Left lung (tissue), 4 donors: ENCODE measurements at regions not wholly inside any gene's neighbourhood (a gene's known extent, or its start where the extent isn't known, plus 50 kb on each side); places are given as distances from the start of the nearest gene placed in this dataset.

Experiments
- ATAC-seq: fragments of 200-7000 bp; cut with Tn5 transposase; one replicate; pipeline ENCODE4 v1.9.1; 2020; ENCODE audit warnings: moderate library complexity
- DNase-seq, 4 donors: peaks; one replicate each; pipeline ENCODE4 v3.0.0-alpha.2; 2013 to 2020
- H3K27ac ChIP-seq, 2 donors: fragments of 200-600 bp; sonication (generic) in 1 of 2; one replicate each; pipeline versions ENCODE4 v1.5.0 to v1.8.0; 2020 to 2021
- H3K27me3 ChIP-seq, 2 donors: fragments of 200-600 bp; sonication (generic) in 1 of 2; one replicate each; pipeline versions ENCODE4 v1.5.0 to v1.8.0; 2020 to 2021
- H3K36me3 ChIP-seq, 2 donors: fragments of 200-600 bp; sonication (generic) in 1 of 2; one replicate each; pipeline versions ENCODE4 v1.5.0 to v1.8.0; 2020 to 2021
- H3K4me1 ChIP-seq, 2 donors: fragments of 200-600 bp; one replicate each; pipeline ENCODE4 v1.8.0; 2021
- H3K4me3 ChIP-seq, 2 donors: fragments of 200-600 bp; sonication (generic) in 1 of 2; one replicate each; pipeline versions ENCODE4 v1.5.0 to v1.8.0; 2020 to 2021; ENCODE audit warnings: mild to moderate bottlenecking in 1 of 2
- H3K9me3 ChIP-seq, 2 donors: fragments of 200-600 bp; sonication (generic) in 1 of 2; one replicate each; pipeline versions ENCODE4 v1.5.0 to v1.8.0; 2020 to 2021
- CTCF ChIP-seq, 2 donors: fragments of 200-600 bp; sonication (generic) in 1 of 2; IDR thresholded peaks; one replicate each; pipeline versions ENCODE4 v1.5.0 to v1.8.0; 2021; ENCODE audit warnings: antibody characterized with exemption in 2 of 2
- intact Hi-C, 2 donors: fragments of 100-400 bp; cut with DNase I; formaldehyde crosslinking; loops; one replicate each; pipeline versions ENCODE4 v1.11.2 to v1.14.2; 2022
- donor health status: DM: no; HTN: yes; CAD: no.
- donor health status: DM: no; HTN: no; CAD: no.

GRCh38 chr7:12741951-12742575 lies 54.6 kb downstream of the ARL4A start:
- Histone ChIP-seq H3K9me3 (no peaks in the 10 kb centered on the region), H3K4me1 (no peaks in the 10 kb centered on the region), H3K36me3 (no peaks in the 10 kb centered on the region), H3K27me3 (no peaks in the 10 kb centered on the region), H3K27ac (no peak overlapping the region), H3K4me3 (no peak overlapping the region)
- ATAC-seq, result no peak
- TF ChIP-seq CTCF (IDR thresholded peaks at IDR 0.05), result no peak
- DNase-seq, result no peak
- intact Hi-C loops, result no loop called here

- Histone ChIP-seq H3K36me3 (no peaks in the 10 kb centered on the region), H3K27me3 (no peaks in the 10 kb centered on the region), H3K4me1 (no peaks in the 10 kb centered on the region), H3K9me3 (no peaks in the 10 kb centered on the region), H3K4me3 (no peak overlapping the region), H3K27ac (no peak overlapping the region)
- intact Hi-C loops, result no loop called here
- DNase-seq (no peak), ATAC-seq (no peak)
- no peak for TF ChIP-seq CTCF (IDR thresholded peaks at IDR 0.05)
Measured at GRCh38 chr7:12746211-12746610, 58.8 kb downstream of the ARL4A start.

- DNase-seq, result no peak
- Histone ChIP-seq H3K27ac (no peak overlapping the region), H3K36me3 (no peaks in the 10 kb centered on the region), H3K4me1 (no peaks in the 10 kb centered on the region), H3K27me3 (no peaks in the 10 kb centered on the region), H3K9me3 (no peaks in the 10 kb centered on the region), H3K4me3 (no peak overlapping the region)
- ATAC-seq, result no peak
- no peak for TF ChIP-seq CTCF (IDR thresholded peaks at IDR 0.05)
- intact Hi-C loops, result no loop called here
Measured at GRCh38 chr7:12747687-12748306, 60.4 kb downstream of the ARL4A start.

GRCh38 chr7:12749069-12749468 lies 61.6 kb downstream of the ARL4A start:
- Histone ChIP-seq H3K27me3 (no peaks in the 10 kb centered on the region), H3K4me3 (no peak overlapping the region), H3K9me3 (no peaks in the 10 kb centered on the region), H3K36me3 (no peaks in the 10 kb centered on the region), H3K4me1 (no peaks in the 10 kb centered on the region), H3K27ac (no peak overlapping the region)
- TF ChIP-seq CTCF (IDR thresholded peaks at IDR 0.05), result no peak
- intact Hi-C loops, result no loop called here
- DNase-seq, result no peak
- ATAC-seq, result no peak

GRCh38 chr7:12749746-12750145 lies 62.3 kb downstream of the ARL4A start:
- TF ChIP-seq CTCF (IDR thresholded peaks at IDR 0.05), result no peak
- intact Hi-C loops, result no loop called here
- Histone ChIP-seq H3K27ac (no peak overlapping the region), H3K9me3 (no peaks in the 10 kb centered on the region), H3K4me3 (no peak overlapping the region), H3K36me3 (no peaks in the 10 kb centered on the region), H3K27me3 (no peaks in the 10 kb centered on the region), H3K4me1 (no peaks in the 10 kb centered on the region)
- ATAC-seq, result no peak
- DNase-seq, result no peak
